Liver (tissue), 3 donors: ENCODE measurements at regions not wholly inside any gene's neighbourhood (a gene's known extent, or its start where the extent isn't known, plus 50 kb on each side); places are given as distances from the start of the nearest gene placed in this dataset.

Source experiments
- ATF3 ChIP-seq: IDR thresholded peaks from 2 replicates; pipeline ENCODE4 v1.6.1; 2016; ENCODE audit warnings: antibody characterized with exemption
- CTCF ChIP-seq: fragments of 150-350 bp; IDR thresholded peaks from 2 replicates; pipeline ENCODE4 v1.5.1; 2017; ENCODE audit warnings: improper control_type of control experiment, low read depth, low read length; ENCODE audit not compliant: missing input control
- EGR1 ChIP-seq, 2 donors: IDR thresholded peaks; 2 replicates each; pipeline ENCODE4 v1.6.1; 2016 to 2018; ENCODE audit warnings: antibody characterized with exemption in 2 of 2, low read depth in 2 of 2
- RAD21 ChIP-seq, 2 donors: IDR thresholded peaks; 2 replicates each; pipeline ENCODE4 v1.6.1; 2016; ENCODE audit warnings: antibody characterized with exemption in 2 of 2, mild to moderate bottlenecking in 2 of 2
- donor health status: healthy.
- donor health status: healthy.

GRCh38 chr9:92189782-92190535 is 74.7 kb upstream of the SPTLC1 start:
- no peak for TF ChIP-seq ATF3
- TF ChIP-seq EGR1 (IDR thresholded peaks at IDR 0.05; ENCODE audit: low read depth in 2 of 2) = no peak
- no peak for TF ChIP-seq CTCF
- TF ChIP-seq RAD21 (IDR thresholded peaks at IDR 0.05) = no peak
